IMR-90 (cell line): ENCODE measurements at regions not wholly inside any gene's neighbourhood (a gene's known extent, or its start where the extent isn't known, plus 50 kb on each side); places are given as distances from the start of the nearest gene placed in this dataset.
"Not testable (repeated sequence)": the region's sequence is repeated elsewhere in the genome, so short reads cannot be mapped to it uniquely, and the experiment has no call there.

Source experiments
- BHLHE40 ChIP-seq: fragments of 150-350 bp; IDR thresholded peaks from 2 replicates; pipeline ENCODE4 v1.6.1; 2016; ENCODE audit warnings: mild to moderate bottlenecking, low read depth, low read length
- CTCF ChIP-seq: conservative IDR thresholded peaks from 2 replicates; pipeline ENCODE4 v1.5.1; 2012; ENCODE audit warnings: mild to moderate bottlenecking, low read depth, low read length, improper control_type of control experiment
- ELK1 ChIP-seq: fragments of 150-350 bp; IDR thresholded peaks from 2 replicates; pipeline ENCODE4 v1.6.1; 2016; ENCODE audit warnings: low read depth, mild to moderate bottlenecking, low read length, moderate library complexity, borderline replicate concordance
- MXI1 ChIP-seq: IDR thresholded peaks from 2 replicates; pipeline ENCODE4 v1.6.1; 2012; ENCODE audit warnings: low read depth, mild to moderate bottlenecking, low read length, moderate library complexity, borderline replicate concordance
- POLR2A ChIP-seq: IDR thresholded peaks from 2 replicates; pipeline ENCODE4 v1.6.1; 2012; ENCODE audit warnings: mild to moderate bottlenecking, low read depth, low read length
- RFX5 ChIP-seq: IDR thresholded peaks from 2 replicates; pipeline ENCODE4 v1.8.0; 2012; ENCODE audit warnings: low read depth, mild to moderate bottlenecking, low read length, moderate library complexity

GRCh38 chr14:89689711-89690110, 264.8 kb downstream of the EFCAB11 start:
- TF ChIP-seq CTCF, BHLHE40, MXI1, POLR2A, ELK1, RFX5: not testable (repeated sequence)
